CD8-positive, alpha-beta memory T cell (primary cell): ENCODE measurements at regions not wholly inside any gene's neighbourhood (a gene's known extent, or its start where the extent isn't known, plus 50 kb on each side); places are given as distances from the start of the nearest gene placed in this dataset.
A peak's percentile ranks its signal among the peaks of the same experiment; 100 is the strongest.

Experiments used
- CTCF ChIA-PET: fragments of 350-600 bp; sonication (Branson Sonifier 250); formaldehyde crosslinking; loops from one replicate; lab custom pipeline; 2021; ENCODE audit warnings: antibody characterized with exemption; lab: Charles Lee
- POLR2A ChIA-PET: fragments of 350-600 bp; sonication (Branson Sonifier 250); formaldehyde crosslinking; loops from one replicate; lab custom pipeline; 2021; ENCODE audit warnings: antibody characterized with exemption; lab: Charles Lee
- DNase-seq, 5 donors: peaks; one replicate each; pipeline versions ENCODE4 v3.0.0 to v3.0.0-alpha.2; 2020 to 2022; ENCODE audit warnings: mixed read lengths in 1 of 5
- H3K27ac ChIP-seq: one replicate; pipeline ENCODE4 v1.7.0; 2013; ENCODE audit warnings: low read depth, mild to moderate bottlenecking, low read length, moderate library complexity
- H3K27me3 ChIP-seq: 2 replicates; pipeline ENCODE4 v1.7.0; 2013; ENCODE audit warnings: low read length, mild to moderate bottlenecking; ENCODE audit not compliant: insufficient read depth, poor library complexity, severe bottlenecking
- H3K36me3 ChIP-seq: 2 replicates; pipeline ENCODE4 v1.7.0; 2013; ENCODE audit warnings: mild to moderate bottlenecking, low read length, moderate library complexity; ENCODE audit not compliant: insufficient read depth
- H3K4me1 ChIP-seq: 2 replicates; pipeline ENCODE4 v1.7.0; 2013; ENCODE audit warnings: mild to moderate bottlenecking, low read length, moderate library complexity; ENCODE audit not compliant: insufficient read depth
- H3K4me3 ChIP-seq: 2 replicates; pipeline ENCODE4 v1.7.0; 2013; ENCODE audit warnings: mild to moderate bottlenecking, low read length
- H3K9me3 ChIP-seq: 2 replicates; pipeline ENCODE4 v1.7.0; 2013; ENCODE audit warnings: mild to moderate bottlenecking, low read length
- H3K27ac Mint-ChIP-seq, 8 donors: one replicate each; pipeline ENCODE4 v1.8.0; 2020 to 2021; ENCODE audit warnings: mixed read lengths in 8 of 8, mild to moderate bottlenecking in 6 of 8, inconsistent platforms in 3 of 8, moderate library complexity in 3 of 8
- H3K27me3 Mint-ChIP-seq, 2 donors: one replicate each; pipeline ENCODE4 v1.8.0; 2020 to 2021; ENCODE audit warnings: mixed read lengths in 2 of 2, mild to moderate bottlenecking in 1 of 2, moderate library complexity in 1 of 2
- H3K36me3 Mint-ChIP-seq, 3 donors: one replicate each; pipeline ENCODE4 v1.8.0; 2020 to 2021; ENCODE audit warnings: mixed read lengths in 3 of 3, inconsistent platforms in 1 of 3, mild to moderate bottlenecking in 1 of 3
- H3K4me1 Mint-ChIP-seq, 3 donors: one replicate each; pipeline ENCODE4 v1.8.0; 2020 to 2021; ENCODE audit warnings: mixed read lengths in 3 of 3, inconsistent platforms in 1 of 3, mild to moderate bottlenecking in 1 of 3
- H3K4me3 Mint-ChIP-seq, 7 donors: one replicate each; pipeline ENCODE4 v1.8.0; 2020 to 2021; ENCODE audit warnings: mixed read lengths in 7 of 7, mild to moderate bottlenecking in 6 of 7, moderate library complexity in 4 of 7, inconsistent platforms in 2 of 7
- H3K9me3 Mint-ChIP-seq, 5 donors: one replicate each; pipeline ENCODE4 v1.8.0; 2020 to 2022; ENCODE audit warnings: mixed read lengths in 5 of 5, mild to moderate bottlenecking in 3 of 5, moderate library complexity in 2 of 5, inconsistent platforms in 1 of 5

DNA sequence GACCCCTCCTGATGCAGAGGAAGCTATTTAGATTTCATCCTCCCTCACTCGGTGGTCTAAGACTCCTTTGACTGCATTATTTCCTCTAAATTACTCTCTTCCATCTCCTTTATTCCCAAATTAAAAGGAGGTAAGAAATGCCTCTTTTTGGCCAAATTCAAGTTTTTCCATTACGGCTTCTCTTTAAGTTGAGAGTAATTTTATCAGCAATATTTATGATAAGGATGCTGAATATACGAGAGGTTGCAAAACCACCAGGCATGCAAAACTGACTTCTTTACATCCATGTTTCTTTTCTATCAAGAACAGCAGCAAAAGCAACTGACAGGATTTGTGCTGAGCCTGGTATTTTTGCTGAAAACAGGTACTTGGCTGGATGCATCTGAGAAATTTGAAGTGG is 262.0 kb upstream of the RARB start:
- CTCF ChIA-PET, result no interaction called here
- H3K9me3 Mint-ChIP-seq, result peaks cover 4 to 8% (median 8%) of the 10 kb centered on the region in 5 donors
- H3K36me3 ChIP-seq, result no peaks in the 10 kb centered on the region
- DNase-seq, result no peak
- no peak overlapping the region for H3K27ac Mint-ChIP-seq
- POLR2A ChIA-PET, result no interaction called here
- H3K9me3 ChIP-seq, result no peaks in the 10 kb centered on the region
- no peaks in the 10 kb centered on the region for H3K36me3 Mint-ChIP-seq
- no peaks in the 10 kb centered on the region for H3K27me3 ChIP-seq
- no peak overlapping the region for H3K4me3 Mint-ChIP-seq
- H3K27me3 Mint-ChIP-seq, result no peaks in the 10 kb centered on the region
- no peaks in the 10 kb centered on the region for H3K4me1 ChIP-seq
- H3K4me3 ChIP-seq, result no peak overlapping the region
- H3K4me1 Mint-ChIP-seq, result no peaks in the 10 kb centered on the region
- no peak overlapping the region for H3K27ac ChIP-seq

- no peaks in the 10 kb centered on the region for H3K4me1 Mint-ChIP-seq
- peaks cover 0 to 8% (median 5%) of the 10 kb centered on the region in 5 donors for H3K9me3 Mint-ChIP-seq
- Histone ChIP-seq H3K36me3 (no peaks in the 10 kb centered on the region), H3K9me3 (no peaks in the 10 kb centered on the region), H3K4me1 (no peaks in the 10 kb centered on the region), H3K27me3 (no peaks in the 10 kb centered on the region), H3K4me3 (no peak overlapping the region), H3K27ac (no peak overlapping the region)
- no peaks in the 10 kb centered on the region for H3K36me3 Mint-ChIP-seq
- no peak overlapping the region for H3K27ac Mint-ChIP-seq
- ChIA-PET POLR2A (no interaction called here), CTCF (no interaction called here)
- no peak overlapping the region for H3K4me3 Mint-ChIP-seq
- DNase-seq, result no peak
- H3K27me3 Mint-ChIP-seq, result no peaks in the 10 kb centered on the region
These were observed 258.9 kb upstream of the RARB start for GRCh38 chr3:25169151-25169550.

- CTCF ChIA-PET, result no interaction called here
- POLR2A ChIA-PET, result no interaction called here
These were observed 258.0 kb upstream of the RARB start for GRCh38 chr3:25170021-25170420.

DNA sequence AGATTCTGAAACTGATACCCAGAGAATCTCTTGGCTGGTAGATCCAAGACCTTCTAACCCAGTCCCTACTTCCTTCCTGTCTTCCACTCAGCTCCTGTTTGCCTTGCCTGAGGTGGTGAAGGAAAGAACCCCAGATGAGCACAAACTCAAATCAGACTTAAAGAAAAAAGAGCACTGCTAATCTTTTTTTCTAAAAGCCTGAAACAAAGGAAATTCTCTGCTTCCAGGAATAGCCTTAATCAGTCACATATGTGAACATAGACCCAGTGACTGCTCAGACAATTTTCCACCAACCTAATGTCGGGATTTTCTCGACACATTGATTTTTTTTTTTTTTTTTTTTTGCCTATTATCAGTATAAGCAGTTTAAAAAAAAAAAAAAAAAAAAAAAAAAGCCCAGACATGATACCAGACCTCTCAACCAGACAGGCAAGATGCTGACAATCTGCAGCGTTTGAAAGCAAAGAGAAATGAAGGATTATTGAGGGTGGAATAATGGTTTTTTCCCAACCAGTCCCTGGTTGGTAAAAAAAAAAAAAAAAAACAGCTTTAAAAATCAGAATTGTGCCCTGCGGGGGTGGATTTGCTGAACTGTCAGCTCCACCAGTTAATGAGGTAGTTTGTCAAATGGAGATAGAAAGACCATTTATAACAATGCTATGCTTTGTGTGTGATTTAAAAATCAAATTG is 256.8 kb upstream of the RARB start:
- Histone ChIP-seq H3K27me3 (no peaks in the 10 kb centered on the region), H3K27ac (no peak overlapping the region), H3K36me3 (no peaks in the 10 kb centered on the region), H3K4me3 (no peak overlapping the region), H3K4me1 (no peaks in the 10 kb centered on the region), H3K9me3 (no peaks in the 10 kb centered on the region)
- POLR2A ChIA-PET, result no interaction called here
- Mint-ChIP-seq H3K36me3 (no peaks in the 10 kb centered on the region), H3K4me3 (no peak overlapping the region), H3K27me3 (no peaks in the 10 kb centered on the region), H3K9me3 (peaks cover 0 to 8% (median 5%) of the 10 kb centered on the region in 5 donors), H3K4me1 (no peaks in the 10 kb centered on the region), H3K27ac (no peak overlapping the region)
- no peak for DNase-seq
- CTCF ChIA-PET, result no interaction called here

More at GRCh38 chr3:25170021-25170420, 258.0 kb upstream of the RARB start:
- Histone ChIP-seq H3K9me3 (no peaks in the 10 kb centered on the region), H3K4me3 (no peak overlapping the region), H3K4me1 (no peaks in the 10 kb centered on the region), H3K36me3 (no peaks in the 10 kb centered on the region), H3K27ac (no peak overlapping the region), H3K27me3 (no peaks in the 10 kb centered on the region)
- Mint-ChIP-seq H3K27ac (no peak overlapping the region), H3K4me3 (no peak overlapping the region), H3K4me1 (no peaks in the 10 kb centered on the region), H3K27me3 (no peaks in the 10 kb centered on the region), H3K36me3 (no peaks in the 10 kb centered on the region), H3K9me3 (peaks cover 0 to 8% (median 5%) of the 10 kb centered on the region in 5 donors)
- DNase-seq, result no peak

- Mint-ChIP-seq H3K36me3 (no peaks in the 10 kb centered on the region), H3K9me3 (peaks cover 0 to 8% (median 5%) of the 10 kb centered on the region in 5 donors), H3K4me1 (no peaks in the 10 kb centered on the region), H3K27ac (no peak overlapping the region), H3K27me3 (no peaks in the 10 kb centered on the region), H3K4me3 (no peak overlapping the region)
- Histone ChIP-seq H3K36me3 (no peaks in the 10 kb centered on the region), H3K27ac (no peak overlapping the region), H3K4me3 (no peak overlapping the region), H3K27me3 (no peaks in the 10 kb centered on the region), H3K4me1 (no peaks in the 10 kb centered on the region), H3K9me3 (no peaks in the 10 kb centered on the region)
- ChIA-PET POLR2A (no interaction called here), CTCF (no interaction called here)
- DNase-seq, result no peak
These were observed 256.2 kb upstream of the RARB start for GRCh38 chr3:25171897-25172296.

GRCh38 chr3:25173606-25174005 is 254.5 kb upstream of the RARB start:
- no peaks in the 10 kb centered on the region for H3K4me1 Mint-ChIP-seq
- H3K27me3 ChIP-seq, result no peaks in the 10 kb centered on the region
- ChIA-PET CTCF (no interaction called here), POLR2A (no interaction called here)
- H3K27me3 Mint-ChIP-seq, result no peaks in the 10 kb centered on the region
- no peaks in the 10 kb centered on the region for H3K36me3 Mint-ChIP-seq
- H3K9me3 Mint-ChIP-seq, result peaks cover 2 to 5% (median 4%) of the 10 kb centered on the region in 5 donors
- H3K27ac ChIP-seq, result no peak overlapping the region
- no peak for DNase-seq
- H3K9me3 ChIP-seq, result no peaks in the 10 kb centered on the region
- no peaks in the 10 kb centered on the region for H3K36me3 ChIP-seq
- no peak overlapping the region for H3K4me3 Mint-ChIP-seq
- no peaks in the 10 kb centered on the region for H3K4me1 ChIP-seq
- no peak overlapping the region for H3K27ac Mint-ChIP-seq
- H3K4me3 ChIP-seq, result no peak overlapping the region

DNA sequence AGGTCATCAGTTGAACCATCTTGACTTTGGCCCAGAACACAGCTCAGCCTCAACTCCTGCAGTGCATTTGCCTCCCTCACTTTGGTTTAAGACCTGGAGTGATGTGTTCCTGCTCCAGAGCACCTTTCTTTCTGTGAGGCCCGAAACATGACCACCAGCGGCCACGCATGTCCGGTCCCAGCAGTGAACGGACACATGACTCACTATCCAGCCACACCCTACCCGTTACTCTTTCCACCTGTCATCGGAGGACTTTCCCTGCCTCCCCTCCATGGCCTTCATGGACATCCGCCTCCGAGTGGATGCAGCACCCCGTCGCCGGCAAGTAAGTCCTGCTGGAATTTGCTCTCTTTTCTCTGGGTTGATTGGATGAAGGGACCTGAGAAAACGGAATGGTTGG is 253.8 kb upstream of the RARB start:
- DNase-seq, result no peak
- no peaks in the 10 kb centered on the region for H3K36me3 Mint-ChIP-seq
- ChIA-PET POLR2A (no interaction called here), CTCF (no interaction called here)
- H3K4me3 Mint-ChIP-seq, result no peak overlapping the region
- no peaks in the 10 kb centered on the region for H3K27me3 ChIP-seq
- peaks cover 0 to 4% (median 3%) of the 10 kb centered on the region in 5 donors for H3K9me3 Mint-ChIP-seq
- no peak overlapping the region for H3K27ac ChIP-seq
- H3K9me3 ChIP-seq, result no peaks in the 10 kb centered on the region
- H3K27ac Mint-ChIP-seq, result peak overlapping the region in 1 of 8 donors; percentile 60
- no peaks in the 10 kb centered on the region for H3K4me1 Mint-ChIP-seq
- H3K4me3 ChIP-seq, result no peak overlapping the region
- no peaks in the 10 kb centered on the region for H3K36me3 ChIP-seq
- H3K4me1 ChIP-seq, result no peaks in the 10 kb centered on the region
- no peaks in the 10 kb centered on the region for H3K27me3 Mint-ChIP-seq

GRCh38 chr3:25177041-25177440 is 251.0 kb upstream of the RARB start:
- Mint-ChIP-seq H3K9me3 (peaks cover 0 to 5% (median 4%) of the 10 kb centered on the region in 5 donors), H3K27me3 (no peaks in the 10 kb centered on the region), H3K27ac (no peak overlapping the region), H3K4me3 (no peak overlapping the region), H3K36me3 (no peaks in the 10 kb centered on the region), H3K4me1 (no peaks in the 10 kb centered on the region)
- no peak for DNase-seq
- POLR2A ChIA-PET, result no interaction called here
- Histone ChIP-seq H3K9me3 (no peaks in the 10 kb centered on the region), H3K4me3 (no peak overlapping the region), H3K27ac (no peak overlapping the region), H3K36me3 (no peaks in the 10 kb centered on the region), H3K27me3 (no peaks in the 10 kb centered on the region), H3K4me1 (no peaks in the 10 kb centered on the region)
- CTCF ChIA-PET, result no interaction called here
